ENCODE measurements at regions not wholly inside any gene's neighbourhood (a gene's known extent, or its start where the extent isn't known, plus 50 kb on each side); places are given as distances from the start of the nearest gene placed in this dataset.

GRCh38 chr2:195447323-195447975, 209.6 kb upstream of the SLC39A10 start:
- Histone ChIP-seq H3F3A (ENCODE audit: low read depth) (no peaks in the 10 kb centered on the region), H3K9ac (ENCODE audit: low read depth, low read length, poor library complexity, severe bottlenecking) (no peak overlapping the region), H3K27me3 (ENCODE audit: insufficient read depth, low read length, poor library complexity, severe bottlenecking) (no peaks in the 10 kb centered on the region), H3K4me2 (ENCODE audit: low read depth, low read length, poor library complexity, severe bottlenecking) (no peak overlapping the region), H3K9me3 (ENCODE audit: insufficient read depth, low read depth, low read length) (no peaks in the 10 kb centered on the region), H2AFZ (ENCODE audit: low read length) (0 out of 2 replicates have a peak overlapping the region, but pooled peaks have one; percentile 20), H4K20me1 (ENCODE audit: insufficient read depth, low read length, poor library complexity, severe bottlenecking) (no peaks in the 10 kb centered on the region), H3K36me3 (ENCODE audit: insufficient read depth, low read length) (no peaks in the 10 kb centered on the region), H3K79me2 (ENCODE audit: insufficient read depth, low read length) (no peaks in the 10 kb centered on the region), H3K4me1 (ENCODE audit: insufficient read depth, low read length, poor library complexity, severe bottlenecking) (peaks cover 15% of the 10 kb centered on the region), H3K4me3 (ENCODE audit: low read length, poor library complexity, severe bottlenecking) (no peak overlapping the region), H3K9me2 (replicated peaks; ENCODE audit: low read depth, low read length) (no peaks in the 10 kb centered on the region)
- TF ChIP-seq CTCF (conservative IDR thresholded peaks at IDR 0.05; ENCODE audit: low read length) (no peak), EZH2phosphoT487 (IDR thresholded peaks at IDR 0.05; ENCODE audit: borderline replicate concordance) (no peak)

GRCh38 chr2:195445639-195446038, 211.4 kb upstream of the SLC39A10 start:
- peaks cover 10% of the 10 kb centered on the region for H3K4me1 ChIP-seq (ENCODE audit: insufficient read depth, low read length, poor library complexity, severe bottlenecking)
- no peak for TF ChIP-seq CTCF (conservative IDR thresholded peaks at IDR 0.05; ENCODE audit: low read length)
- no peak for TF ChIP-seq EZH2phosphoT487 (IDR thresholded peaks at IDR 0.05; ENCODE audit: borderline replicate concordance)
- no peaks in the 10 kb centered on the region for H3F3A ChIP-seq (ENCODE audit: low read depth)
- H3K27me3 ChIP-seq (ENCODE audit: insufficient read depth, low read length, poor library complexity, severe bottlenecking), result no peaks in the 10 kb centered on the region
- H3K79me2 ChIP-seq (ENCODE audit: insufficient read depth, low read length), result no peaks in the 10 kb centered on the region
- H3K36me3 ChIP-seq (ENCODE audit: insufficient read depth, low read length), result no peaks in the 10 kb centered on the region
- no peaks in the 10 kb centered on the region for H4K20me1 ChIP-seq (ENCODE audit: insufficient read depth, low read length, poor library complexity, severe bottlenecking)
- no peak overlapping the region for H2AFZ ChIP-seq (ENCODE audit: low read length)
- H3K9me3 ChIP-seq (ENCODE audit: insufficient read depth, low read depth, low read length), result peaks cover 17% of the 10 kb centered on the region; the same call in 1 of the 2 replicates
- H3K9ac ChIP-seq (ENCODE audit: low read depth, low read length, poor library complexity, severe bottlenecking), result no peak overlapping the region
- no peak overlapping the region for H3K4me3 ChIP-seq (ENCODE audit: low read length, poor library complexity, severe bottlenecking)
- H3K4me2 ChIP-seq (ENCODE audit: low read depth, low read length, poor library complexity, severe bottlenecking), result no peak overlapping the region
- no peaks in the 10 kb centered on the region for H3K9me2 ChIP-seq (replicated peaks; ENCODE audit: low read depth, low read length)

- H3K79me2 ChIP-seq (ENCODE audit: insufficient read depth, low read length), result no peaks in the 10 kb centered on the region
- H3K9me2 ChIP-seq (replicated peaks; ENCODE audit: low read depth, low read length), result no peaks in the 10 kb centered on the region
- TF ChIP-seq EZH2phosphoT487 (IDR thresholded peaks at IDR 0.05; ENCODE audit: borderline replicate concordance), result no peak
- TF ChIP-seq CTCF (conservative IDR thresholded peaks at IDR 0.05; ENCODE audit: low read length), result no peak
- H3F3A ChIP-seq (ENCODE audit: low read depth), result no peaks in the 10 kb centered on the region
- no peaks in the 10 kb centered on the region for H3K27me3 ChIP-seq (ENCODE audit: insufficient read depth, low read length, poor library complexity, severe bottlenecking)
- no peak overlapping the region for H3K9ac ChIP-seq (ENCODE audit: low read depth, low read length, poor library complexity, severe bottlenecking)
- H3K4me3 ChIP-seq (ENCODE audit: low read length, poor library complexity, severe bottlenecking), result no peak overlapping the region
- H3K4me1 ChIP-seq (ENCODE audit: insufficient read depth, low read length, poor library complexity, severe bottlenecking), result peaks cover 6% of the 10 kb centered on the region
- no peaks in the 10 kb centered on the region for H4K20me1 ChIP-seq (ENCODE audit: insufficient read depth, low read length, poor library complexity, severe bottlenecking)
- no peaks in the 10 kb centered on the region for H3K36me3 ChIP-seq (ENCODE audit: insufficient read depth, low read length)
- peaks cover 19% of the 10 kb centered on the region; the same call in 1 of the 2 replicates for H3K9me3 ChIP-seq (ENCODE audit: insufficient read depth, low read depth, low read length)
- H3K4me2 ChIP-seq (ENCODE audit: low read depth, low read length, poor library complexity, severe bottlenecking), result no peak overlapping the region
- no peak overlapping the region for H2AFZ ChIP-seq (ENCODE audit: low read length)
These were observed 213.1 kb upstream of the SLC39A10 start for GRCh38 chr2:195443926-195444325.
